HepG2 (cell line): ENCODE measurements at regions not wholly inside any gene's neighbourhood (a gene's known extent, or its start where the extent isn't known, plus 50 kb on each side); places are given as distances from the start of the nearest gene placed in this dataset.

ENCODE experiments used
- ATAC-seq: fragments of 200-7000 bp; cut with Tn5 transposase; 3 replicates; pipeline ENCODE4 v1.9.1; 2020; ENCODE audit warnings: mild to moderate bottlenecking, moderate library complexity
- BruUV-seq: library from RNA; stranded (reverse); fragments of 400-500 nt; replicated peaks from 2 replicates; lab custom pipeline; 2021; lab: Mats Ljungman, UMichigan
- CTCF ChIA-PET: fragments of 300-600 bp; formaldehyde crosslinking; extraction: SDS; loops from one replicate; lab custom pipeline; 2021; ENCODE audit warnings: low total read pairs, inconsistent platforms, low intra/inter-chr PET ratio; lab: Yijun Ruan, JAX
- POLR2A ChIA-PET: fragments of 350-600 bp; sonication (Branson Sonifier 250); formaldehyde crosslinking; loops from one replicate; lab custom pipeline; 2020; ENCODE audit warnings: antibody characterized with exemption, inconsistent platforms; lab: Yijun Ruan, JAX
- DNase-seq: peaks from one replicate; pipeline ENCODE4 v3.0.0-alpha.2; 2015; ENCODE audit warnings: low spot score
- FAIRE-seq: peaks from 3 replicates; lab custom pipeline; 2011; peaks lifted over from hg19 to GRCh38; lab: Jason Lieb, UNC
- H2AFZ ChIP-seq: one replicate; pipeline ENCODE4 v1.6.1; 2011; ENCODE audit warnings: low read length, inconsistent platforms
- H3K27ac ChIP-seq: fragments of 300-600 bp; 3 replicates; pipeline ENCODE4 v1.8.0; 2011; ENCODE audit warnings: mixed run types, mild to moderate bottlenecking, mixed read lengths, low read length, inconsistent platforms; ENCODE audit not compliant: insufficient read depth; ENCODE audit errors: extremely low read length
- H3K27me3 ChIP-seq, 2 experiments: fragments of 200-600 bp in 1 of 2; 2 replicates in 1 of 2; 3 replicates in 1 of 2; pipeline versions ENCODE4 v1.6.0 to v1.8.0; 2011; ENCODE audit warnings: low read length in 2 of 2, mild to moderate bottlenecking in 2 of 2, moderate library complexity in 2 of 2, inconsistent platforms in 1 of 2; ENCODE audit not compliant: insufficient read depth in 2 of 2, control insufficient read depth in 1 of 2
- H3K36me3 ChIP-seq, 2 experiments: fragments of 200-600 bp in 1 of 2; replicated peaks in 1 of 2; 2 replicates in 1 of 2; 3 replicates in 1 of 2; pipeline versions ENCODE4 v1.5.1 to v1.8.0; 2011; ENCODE audit warnings: low read length in 2 of 2, inconsistent platforms in 1 of 2; ENCODE audit not compliant: insufficient read depth in 2 of 2, control insufficient read depth in 1 of 2
- H3K4me1 ChIP-seq: 2 replicates; pipeline ENCODE4 v1.5.1; 2012; ENCODE audit warnings: low read length, inconsistent platforms; ENCODE audit not compliant: insufficient read depth
- H3K4me2 ChIP-seq: 2 replicates; pipeline ENCODE4 v1.6.0; 2011; ENCODE audit warnings: low read depth, low read length, inconsistent platforms
- H3K4me3 ChIP-seq, 3 experiments: fragments of 200-600 bp in 1 of 3; sonication (generic), shearing (Covaris generic) in 1 of 3; replicated peaks in 1 of 3; 2 replicates each; pipeline ENCODE4 v1.5.1; 2011 to 2016; ENCODE audit warnings: low read length in 3 of 3, inconsistent platforms in 2 of 3, low read depth in 2 of 3, mild to moderate bottlenecking in 2 of 3, control low read depth in 1 of 3, mixed read lengths in 1 of 3; ENCODE audit not compliant: insufficient read depth in 1 of 3
- H3K79me2 ChIP-seq: one replicate; pipeline ENCODE4 v1.6.1; 2011; ENCODE audit warnings: low read length, inconsistent platforms; ENCODE audit not compliant: insufficient read depth
- H3K9ac ChIP-seq: 2 replicates; pipeline ENCODE4 v1.6.0; 2011; ENCODE audit warnings: mild to moderate bottlenecking, low read depth, low read length, inconsistent platforms; ENCODE audit not compliant: insufficient read depth
- H3K9me3 ChIP-seq: 2 replicates; pipeline ENCODE4 v1.5.1; 2012; ENCODE audit warnings: mild to moderate bottlenecking, low read length
- H4K20me1 ChIP-seq: 2 replicates; pipeline ENCODE4 v1.6.0; 2011; ENCODE audit warnings: inconsistent platforms, mild to moderate bottlenecking, low read length, moderate library complexity; ENCODE audit not compliant: insufficient read depth
- CENPX ChIP-seq: sonication (generic); formaldehyde crosslinking; IDR thresholded peaks from 2 replicates; pipeline ENCODE4 v1.9.0; 2021; ENCODE audit warnings: mild to moderate bottlenecking, missing genetic modification reagents, moderate library complexity
- KLF13 ChIP-seq: sonication (generic); formaldehyde crosslinking; IDR thresholded peaks from 2 replicates; pipeline ENCODE4 v1.4.0; 2020; ENCODE audit warnings: mild to moderate bottlenecking, missing genetic modification reagents
- NBN ChIP-seq: fragments of 450-650 bp; conservative IDR thresholded peaks from 2 replicates; pipeline ENCODE4 v1.6.1; 2017
- PHF20 ChIP-seq: sonication (generic); formaldehyde crosslinking; IDR thresholded peaks from 2 replicates; pipeline ENCODE4 v1.5.0; 2020; ENCODE audit warnings: mild to moderate bottlenecking, missing genetic modification reagents
- REPIN1 ChIP-seq: sonication (generic); formaldehyde crosslinking; IDR thresholded peaks from 2 replicates; pipeline ENCODE4 v1.8.0; 2022; ENCODE audit warnings: missing genetic modification reagents, low read depth, mild to moderate bottlenecking, borderline replicate concordance
- SETDB1 ChIP-seq: sonication (generic); formaldehyde crosslinking; IDR thresholded peaks from 2 replicates; pipeline ENCODE4 v1.5.1; 2020; ENCODE audit warnings: missing genetic modification reagents, mild to moderate bottlenecking, borderline replicate concordance
- SKI ChIP-seq: fragments of 450-650 bp; IDR thresholded peaks from one replicate; pipeline ENCODE4 v1.6.1; 2018; ENCODE audit warnings: mild to moderate bottlenecking; ENCODE audit not compliant: partially characterized antibody
- SNAPC2 ChIP-seq: sonication (generic); formaldehyde crosslinking; IDR thresholded peaks from 2 replicates; pipeline ENCODE4 v1.8.1; 2022; ENCODE audit warnings: mild to moderate bottlenecking, missing genetic modification reagents
- ZNF333 ChIP-seq: sonication (generic); formaldehyde crosslinking; IDR thresholded peaks from 2 replicates; pipeline ENCODE4 v1.4.0; 2020; ENCODE audit warnings: mild to moderate bottlenecking, missing genetic modification reagents, borderline replicate concordance
- ZNF570 ChIP-seq: sonication (generic); formaldehyde crosslinking; IDR thresholded peaks from 2 replicates; pipeline ENCODE4 v1.4.0; 2020; ENCODE audit warnings: mild to moderate bottlenecking, missing genetic modification reagents, borderline replicate concordance
- ZNF616 ChIP-seq: sonication (generic); formaldehyde crosslinking; IDR thresholded peaks from 2 replicates; pipeline ENCODE4 v1.5.0; 2020; ENCODE audit warnings: low read depth, mild to moderate bottlenecking, missing genetic modification reagents
- ZSCAN20 ChIP-seq: sonication (generic); formaldehyde crosslinking; IDR thresholded peaks from 2 replicates; pipeline ENCODE4 v1.4.0; 2020; ENCODE audit warnings: missing genetic modification reagents, mild to moderate bottlenecking, borderline replicate concordance
- WGBS: methylation state at CpG from one replicate; pipeline ENCODE4 v1.1.6; 2017; ENCODE audit warnings: low lambda C conversion rate; 5-methylcytosine and 5-hydroxymethylcytosine counted together
- in situ Hi-C: cut with HindIII; loops from 2 replicates; pipeline ENCODE4 v1.10.0; 2017; ENCODE audit warnings: low pct_unique_long_range_greater_than_20kb; ENCODE audit not compliant: extremely low pct_ligation_motif_present
- intact Hi-C: fragments of 100-400 bp; cut with micrococcal nuclease; formaldehyde crosslinking; loops from one replicate; pipeline ENCODE4 v1.10.0; 2022; ENCODE audit not compliant: unreplicated experiment
- TF ChIP-seq, protein P1 (sequence below): sonication (generic); formaldehyde crosslinking; IDR thresholded peaks from 2 replicates; pipeline ENCODE4 v1.5.0; 2020; ENCODE audit warnings: mild to moderate bottlenecking, missing genetic modification reagents, moderate library complexity
- TF ChIP-seq, protein P2 (sequence below): sonication (generic); formaldehyde crosslinking; conservative IDR thresholded peaks from 2 replicates; pipeline ENCODE4 v1.4.0; 2020; ENCODE audit warnings: missing genetic modification reagents
- TF ChIP-seq, protein P3 (sequence below): sonication (generic); formaldehyde crosslinking; IDR thresholded peaks from 2 replicates; pipeline ENCODE4 v1.5.1; 2020; ENCODE audit warnings: mild to moderate bottlenecking, missing genetic modification reagents, borderline replicate concordance
- TF ChIP-seq, protein P4 (sequence below): sonication (generic); formaldehyde crosslinking; IDR thresholded peaks from 2 replicates; pipeline ENCODE4 v1.4.0; 2020; ENCODE audit warnings: missing genetic modification reagents, borderline replicate concordance

DNA sequence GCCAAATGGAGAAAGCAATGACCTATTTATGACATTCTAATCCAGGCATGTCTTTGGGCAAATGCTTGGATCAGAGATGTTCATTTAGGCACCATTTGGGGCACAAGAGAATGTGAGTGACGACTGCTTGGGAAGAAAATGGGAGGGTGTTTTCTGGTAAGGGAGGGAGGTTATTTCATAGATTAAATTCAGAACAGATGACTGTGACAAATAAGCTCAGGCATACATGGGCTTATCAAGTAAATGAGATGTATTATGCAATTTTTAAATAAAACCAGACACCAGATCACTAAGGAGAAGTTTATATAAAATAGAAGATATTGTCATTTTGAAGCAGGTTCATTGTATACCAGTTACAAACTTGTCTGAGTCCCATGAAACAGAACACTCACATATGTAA lies 71.4 kb upstream of the UGT8 start:
- 0% methylated on average over 1 of the region's 1 CpG for WGBS
- DNase-seq (no peak), FAIRE-seq (no peak), ATAC-seq (no peak)
- Histone ChIP-seq H3K27ac (no peak overlapping the region), H3K9me3 (peaks cover 1% of the 10 kb centered on the region; the same call in 1 of the 2 replicates), H3K27me3 (no peaks in the 10 kb centered on the region), H3K9ac (no peak overlapping the region), H2AFZ (no peak overlapping the region), H3K4me3 (no peak overlapping the region), H3K79me2 (no peaks in the 10 kb centered on the region), H3K36me3 (no peaks in the 10 kb centered on the region), H3K4me1 (no peaks in the 10 kb centered on the region), H3K4me2 (no peak overlapping the region), H4K20me1 (no peaks in the 10 kb centered on the region)
- ChIA-PET POLR2A (no interaction called here), CTCF (no interaction called here)
- no TSS peak for BruUV-seq
- in situ Hi-C loops = no loop called here
- intact Hi-C loops = no loop called here
- TF ChIP-seq, protein P1, sequence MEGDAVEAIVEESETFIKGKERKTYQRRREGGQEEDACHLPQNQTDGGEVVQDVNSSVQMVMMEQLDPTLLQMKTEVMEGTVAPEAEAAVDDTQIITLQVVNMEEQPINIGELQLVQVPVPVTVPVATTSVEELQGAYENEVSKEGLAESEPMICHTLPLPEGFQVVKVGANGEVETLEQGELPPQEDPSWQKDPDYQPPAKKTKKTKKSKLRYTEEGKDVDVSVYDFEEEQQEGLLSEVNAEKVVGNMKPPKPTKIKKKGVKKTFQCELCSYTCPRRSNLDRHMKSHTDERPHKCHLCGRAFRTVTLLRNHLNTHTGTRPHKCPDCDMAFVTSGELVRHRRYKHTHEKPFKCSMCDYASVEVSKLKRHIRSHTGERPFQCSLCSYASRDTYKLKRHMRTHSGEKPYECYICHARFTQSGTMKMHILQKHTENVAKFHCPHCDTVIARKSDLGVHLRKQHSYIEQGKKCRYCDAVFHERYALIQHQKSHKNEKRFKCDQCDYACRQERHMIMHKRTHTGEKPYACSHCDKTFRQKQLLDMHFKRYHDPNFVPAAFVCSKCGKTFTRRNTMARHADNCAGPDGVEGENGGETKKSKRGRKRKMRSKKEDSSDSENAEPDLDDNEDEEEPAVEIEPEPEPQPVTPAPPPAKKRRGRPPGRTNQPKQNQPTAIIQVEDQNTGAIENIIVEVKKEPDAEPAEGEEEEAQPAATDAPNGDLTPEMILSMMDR (CRISPR knock-in tag) = no peak
- TF ChIP-seq ZNF333 (CRISPR knock-in tag) = no peak
- no peak for TF ChIP-seq PHF20 (CRISPR knock-in tag)
- no peak for TF ChIP-seq CENPX
- TF ChIP-seq ZNF570 (CRISPR knock-in tag) = no peak
- TF ChIP-seq, protein P2, sequence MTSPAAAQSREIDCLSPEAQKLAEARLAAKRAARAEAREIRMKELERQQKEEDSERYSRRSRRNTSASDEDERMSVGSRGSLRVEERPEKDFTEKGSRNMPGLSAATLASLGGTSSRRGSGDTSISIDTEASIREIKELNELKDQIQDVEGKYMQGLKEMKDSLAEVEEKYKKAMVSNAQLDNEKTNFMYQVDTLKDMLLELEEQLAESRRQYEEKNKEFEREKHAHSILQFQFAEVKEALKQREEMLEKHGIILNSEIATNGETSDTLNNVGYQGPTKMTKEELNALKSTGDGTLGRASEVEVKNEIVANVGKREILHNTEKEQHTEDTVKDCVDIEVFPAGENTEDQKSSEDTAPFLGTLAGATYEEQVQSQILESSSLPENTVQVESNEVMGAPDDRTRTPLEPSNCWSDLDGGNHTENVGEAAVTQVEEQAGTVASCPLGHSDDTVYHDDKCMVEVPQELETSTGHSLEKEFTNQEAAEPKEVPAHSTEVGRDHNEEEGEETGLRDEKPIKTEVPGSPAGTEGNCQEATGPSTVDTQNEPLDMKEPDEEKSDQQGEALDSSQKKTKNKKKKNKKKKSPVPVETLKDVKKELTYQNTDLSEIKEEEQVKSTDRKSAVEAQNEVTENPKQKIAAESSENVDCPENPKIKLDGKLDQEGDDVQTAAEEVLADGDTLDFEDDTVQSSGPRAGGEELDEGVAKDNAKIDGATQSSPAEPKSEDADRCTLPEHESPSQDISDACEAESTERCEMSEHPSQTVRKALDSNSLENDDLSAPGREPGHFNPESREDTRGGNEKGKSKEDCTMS (CRISPR knock-in tag) = no peak
- no peak for TF ChIP-seq ZSCAN20 (CRISPR knock-in tag)
- no peak for TF ChIP-seq SETDB1 (CRISPR knock-in tag)
- TF ChIP-seq, protein P3, sequence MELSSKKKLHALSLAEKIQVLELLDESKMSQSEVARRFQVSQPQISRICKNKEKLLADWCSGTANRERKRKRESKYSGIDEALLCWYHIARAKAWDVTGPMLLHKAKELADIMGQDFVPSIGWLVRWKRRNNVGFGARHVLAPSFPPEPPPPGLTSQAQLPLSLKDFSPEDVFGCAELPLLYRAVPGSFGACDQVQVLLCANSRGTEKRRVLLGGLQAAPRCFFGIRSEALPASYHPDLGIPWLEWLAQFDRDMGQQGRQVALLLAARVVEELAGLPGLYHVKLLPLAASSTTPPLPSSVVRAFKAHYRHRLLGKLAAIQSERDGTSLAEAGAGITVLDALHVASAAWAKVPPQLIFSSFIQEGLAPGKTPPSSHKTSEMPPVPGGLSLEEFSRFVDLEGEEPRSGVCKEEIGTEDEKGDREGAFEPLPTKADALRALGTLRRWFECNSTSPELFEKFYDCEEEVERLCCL (CRISPR knock-in tag) = no peak
- TF ChIP-seq NBN = no peak
- no peak for TF ChIP-seq SNAPC2
- TF ChIP-seq REPIN1 (CRISPR knock-in tag) = no peak
- TF ChIP-seq, protein P4, sequence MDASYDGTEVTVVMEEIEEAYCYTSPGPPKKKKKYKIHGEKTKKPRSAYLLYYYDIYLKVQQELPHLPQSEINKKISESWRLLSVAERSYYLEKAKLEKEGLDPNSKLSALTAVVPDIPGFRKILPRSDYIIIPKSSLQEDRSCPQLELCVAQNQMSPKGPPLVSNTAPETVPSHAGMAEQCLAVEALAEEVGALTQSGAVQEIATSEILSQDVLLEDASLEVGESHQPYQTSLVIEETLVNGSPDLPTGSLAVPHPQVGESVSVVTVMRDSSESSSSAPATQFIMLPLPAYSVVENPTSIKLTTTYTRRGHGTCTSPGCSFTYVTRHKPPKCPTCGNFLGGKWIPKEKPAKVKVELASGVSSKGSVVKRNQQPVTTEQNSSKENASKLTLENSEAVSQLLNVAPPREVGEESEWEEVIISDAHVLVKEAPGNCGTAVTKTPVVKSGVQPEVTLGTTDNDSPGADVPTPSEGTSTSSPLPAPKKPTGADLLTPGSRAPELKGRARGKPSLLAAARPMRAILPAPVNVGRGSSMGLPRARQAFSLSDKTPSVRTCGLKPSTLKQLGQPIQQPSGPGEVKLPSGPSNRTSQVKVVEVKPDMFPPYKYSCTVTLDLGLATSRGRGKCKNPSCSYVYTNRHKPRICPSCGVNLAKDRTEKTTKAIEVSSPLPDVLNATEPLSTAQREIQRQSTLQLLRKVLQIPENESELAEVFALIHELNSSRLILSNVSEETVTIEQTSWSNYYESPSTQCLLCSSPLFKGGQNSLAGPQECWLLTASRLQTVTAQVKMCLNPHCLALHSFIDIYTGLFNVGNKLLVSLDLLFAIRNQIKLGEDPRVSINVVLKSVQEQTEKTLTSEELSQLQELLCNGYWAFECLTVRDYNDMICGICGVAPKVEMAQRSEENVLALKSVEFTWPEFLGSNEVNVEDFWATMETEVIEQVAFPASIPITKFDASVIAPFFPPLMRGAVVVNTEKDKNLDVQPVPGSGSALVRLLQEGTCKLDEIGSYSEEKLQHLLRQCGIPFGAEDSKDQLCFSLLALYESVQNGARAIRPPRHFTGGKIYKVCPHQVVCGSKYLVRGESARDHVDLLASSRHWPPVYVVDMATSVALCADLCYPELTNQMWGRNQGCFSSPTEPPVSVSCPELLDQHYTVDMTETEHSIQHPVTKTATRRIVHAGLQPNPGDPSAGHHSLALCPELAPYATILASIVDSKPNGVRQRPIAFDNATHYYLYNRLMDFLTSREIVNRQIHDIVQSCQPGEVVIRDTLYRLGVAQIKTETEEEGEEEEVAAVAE (CRISPR knock-in tag) = no peak
- TF ChIP-seq SKI = no peak
- TF ChIP-seq KLF13 (CRISPR knock-in tag) = no peak
- no peak for TF ChIP-seq ZNF616 (CRISPR knock-in tag)
